SK-N-SH (cell line): ENCODE measurements at regions not wholly inside any gene's neighbourhood (a gene's known extent, or its start where the extent isn't known, plus 50 kb on each side); places are given as distances from the start of the nearest gene placed in this dataset.

ENCODE experiments used
- MAX ChIP-seq: IDR thresholded peaks from 2 replicates; pipeline ENCODE4 v1.4.0; 2012; ENCODE audit warnings: low read depth
- NFIC ChIP-seq: IDR thresholded peaks from 2 replicates; pipeline ENCODE4 v1.4.0; 2012; ENCODE audit warnings: borderline replicate concordance
- POLR2AphosphoS5 ChIP-seq: IDR thresholded peaks from 2 replicates; pipeline ENCODE4 v1.6.1; 2012; ENCODE audit warnings: low read depth, low read length
- YY1 ChIP-seq: IDR thresholded peaks from 2 replicates; pipeline ENCODE4 v1.4.0; 2012; ENCODE audit warnings: low read depth, mild to moderate bottlenecking
- TF ChIP-seq, protein P1 (sequence below): fragments of 200-600 bp; sonication (generic); IDR thresholded peaks from 2 replicates; pipeline ENCODE4 v1.6.1; 2017; ENCODE audit warnings: antibody characterized with exemption, mild to moderate bottlenecking, moderate library complexity

GRCh38 chr2:19238440-19239060 is 119.9 kb downstream of the OSR1 start:
- TF ChIP-seq, protein P1, sequence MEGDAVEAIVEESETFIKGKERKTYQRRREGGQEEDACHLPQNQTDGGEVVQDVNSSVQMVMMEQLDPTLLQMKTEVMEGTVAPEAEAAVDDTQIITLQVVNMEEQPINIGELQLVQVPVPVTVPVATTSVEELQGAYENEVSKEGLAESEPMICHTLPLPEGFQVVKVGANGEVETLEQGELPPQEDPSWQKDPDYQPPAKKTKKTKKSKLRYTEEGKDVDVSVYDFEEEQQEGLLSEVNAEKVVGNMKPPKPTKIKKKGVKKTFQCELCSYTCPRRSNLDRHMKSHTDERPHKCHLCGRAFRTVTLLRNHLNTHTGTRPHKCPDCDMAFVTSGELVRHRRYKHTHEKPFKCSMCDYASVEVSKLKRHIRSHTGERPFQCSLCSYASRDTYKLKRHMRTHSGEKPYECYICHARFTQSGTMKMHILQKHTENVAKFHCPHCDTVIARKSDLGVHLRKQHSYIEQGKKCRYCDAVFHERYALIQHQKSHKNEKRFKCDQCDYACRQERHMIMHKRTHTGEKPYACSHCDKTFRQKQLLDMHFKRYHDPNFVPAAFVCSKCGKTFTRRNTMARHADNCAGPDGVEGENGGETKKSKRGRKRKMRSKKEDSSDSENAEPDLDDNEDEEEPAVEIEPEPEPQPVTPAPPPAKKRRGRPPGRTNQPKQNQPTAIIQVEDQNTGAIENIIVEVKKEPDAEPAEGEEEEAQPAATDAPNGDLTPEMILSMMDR, result no peak
- TF ChIP-seq NFIC, result no peak
- no peak for TF ChIP-seq MAX
- TF ChIP-seq POLR2AphosphoS5, result no peak
- TF ChIP-seq YY1, result no peak
